Endothelial cell of umbilical vein (primary cell): ENCODE measurements at regions not wholly inside any gene's neighbourhood (a gene's known extent, or its start where the extent isn't known, plus 50 kb on each side); places are given as distances from the start of the nearest gene placed in this dataset.

Experiments
- BruUV-seq: library from RNA; stranded (reverse); fragments of 400-500 nt; replicated peaks from 2 replicates; lab custom pipeline; 2021; lab: Mats Ljungman, UMichigan
- CTCF ChIA-PET: fragments of 300-600, 350-600 bp; sonication (Branson Sonifier 250); formaldehyde crosslinking; loops from one replicate; lab custom pipeline; 2021; ENCODE audit warnings: antibody characterized with exemption, inconsistent platforms; lab: Charles Lee
- POLR2A ChIA-PET: fragments of 300-600, 350-600 bp; sonication (Branson Sonifier 250); formaldehyde crosslinking; loops from one replicate; lab custom pipeline; 2021; ENCODE audit warnings: antibody characterized with exemption, inconsistent platforms; lab: Charles Lee
- DNase-seq: peaks from one replicate; pipeline ENCODE4 v3.0.0-alpha.2; 2011; ENCODE audit warnings: low read depth, low spot score
- FAIRE-seq: peaks from 2 replicates; lab custom pipeline; 2011; peaks lifted over from hg19 to GRCh38; lab: Jason Lieb, UNC
- H2AFZ ChIP-seq: 2 replicates; pipeline ENCODE4 v1.6.0; 2012; ENCODE audit warnings: low read depth, low read length, control low read depth, inconsistent platforms
- H3K27ac ChIP-seq: 2 replicates; pipeline ENCODE4 v1.5.1; 2011; ENCODE audit warnings: low read depth, mild to moderate bottlenecking, control low read depth, low read length, moderate library complexity; ENCODE audit not compliant: insufficient read depth
- H3K27me3 ChIP-seq, 2 experiments: 2 replicates each; pipeline versions ENCODE4 v1.6.0 to v1.6.1; 2011; ENCODE audit warnings: low read length in 2 of 2, mixed read lengths in 1 of 2; ENCODE audit not compliant: control insufficient read depth in 2 of 2, insufficient read depth in 2 of 2
- H3K36me3 ChIP-seq, 2 experiments: 2 replicates in 1 of 2; 3 replicates in 1 of 2; pipeline ENCODE4 v1.5.1; 2011; ENCODE audit warnings: low read length in 2 of 2, mild to moderate bottlenecking in 1 of 2, moderate library complexity in 1 of 2; ENCODE audit not compliant: control insufficient read depth in 2 of 2, insufficient read depth in 2 of 2; ENCODE audit errors: extremely low read depth in 1 of 2
- H3K4me1 ChIP-seq: 3 replicates; pipeline ENCODE4 v1.5.1; 2011; ENCODE audit warnings: mild to moderate bottlenecking, low read length; ENCODE audit not compliant: control insufficient read depth, insufficient read depth; ENCODE audit errors: extremely low read depth
- H3K4me2 ChIP-seq: 2 replicates; pipeline ENCODE4 v1.6.1; 2011; ENCODE audit warnings: low read length, control low read depth, mixed read lengths; ENCODE audit not compliant: insufficient read depth
- H3K4me3 ChIP-seq, 3 experiments: fragments of 200-600 bp in 1 of 3; sonication (generic), shearing (Covaris generic) in 1 of 3; replicated peaks in 1 of 3; 2 replicates each; pipeline ENCODE4 v1.5.1; 2011 to 2016; ENCODE audit warnings: control low read depth in 3 of 3, low read length in 3 of 3, mild to moderate bottlenecking in 2 of 3, inconsistent platforms in 1 of 3, low read depth in 1 of 3, moderate library complexity in 1 of 3; ENCODE audit not compliant: insufficient read depth in 1 of 3
- H3K79me2 ChIP-seq: 2 replicates; pipeline ENCODE4 v1.6.0; 2012; ENCODE audit warnings: low read length, inconsistent platforms; ENCODE audit not compliant: control insufficient read depth, insufficient read depth
- H3K9ac ChIP-seq: replicated peaks from 2 replicates; pipeline ENCODE3; 2011; ENCODE audit warnings: low read length, control low read depth; ENCODE audit not compliant: insufficient read depth; ENCODE audit errors: extremely low read depth
- H3K9me1 ChIP-seq: replicated peaks from 3 replicates; pipeline ENCODE4 v1.6.0; 2011; ENCODE audit warnings: mild to moderate bottlenecking, low read length; ENCODE audit not compliant: control insufficient read depth, insufficient read depth; ENCODE audit errors: extremely low read depth
- H3K9me3 ChIP-seq: replicated peaks from 2 replicates; pipeline ENCODE4 v1.5.1; 2012; ENCODE audit warnings: low read length, inconsistent platforms; ENCODE audit not compliant: control insufficient read depth, insufficient read depth
- H4K20me1 ChIP-seq: replicated peaks from 2 replicates; pipeline ENCODE3; 2011; ENCODE audit warnings: mild to moderate bottlenecking, low read length; ENCODE audit not compliant: control insufficient read depth, insufficient read depth; ENCODE audit errors: extremely low read depth
- EZH2 ChIP-seq: IDR thresholded peaks from 2 replicates; pipeline ENCODE4 v1.6.1; 2012; ENCODE audit warnings: borderline replicate concordance, low read depth, mild to moderate bottlenecking, moderate library complexity, low read length, inconsistent platforms; ENCODE audit not compliant: severe bottlenecking
- FOS ChIP-seq: IDR thresholded peaks from 2 replicates; pipeline ENCODE4 v1.6.1; 2011; ENCODE audit warnings: mild to moderate bottlenecking, low read length, moderate library complexity, borderline replicate concordance; ENCODE audit not compliant: insufficient read depth
- GATA2 ChIP-seq: IDR thresholded peaks from 2 replicates; pipeline ENCODE4 v1.7.0; 2011; ENCODE audit warnings: low read depth, mild to moderate bottlenecking, moderate library complexity, mixed read lengths, low read length; ENCODE audit not compliant: insufficient read length, insufficient read depth
- JUN ChIP-seq: IDR thresholded peaks from 2 replicates; pipeline ENCODE4 v1.6.1; 2011; ENCODE audit warnings: borderline replicate concordance, low read depth; ENCODE audit not compliant: insufficient read length, insufficient read depth
- MYC ChIP-seq: IDR thresholded peaks from one replicate; pipeline ENCODE4 v1.6.1; 2011; ENCODE audit warnings: mild to moderate bottlenecking, low read depth, low read length
- POLR2A ChIP-seq: IDR thresholded peaks from 2 replicates; pipeline ENCODE4 v1.6.1; 2012; ENCODE audit warnings: low read depth, mild to moderate bottlenecking, control low read depth, low read length
- POLR2AphosphoS5 ChIP-seq: IDR thresholded peaks from 2 replicates; pipeline ENCODE4 v1.6.1; 2012; ENCODE audit warnings: low read depth, mild to moderate bottlenecking, control low read depth, low read length, moderate library complexity; ENCODE audit not compliant: insufficient read depth
- dilution Hi-C: fragments of 300-500 bp; cut with MboI; formaldehyde crosslinking; loops from one replicate; pipeline ENCODE4 v1.15.0; 2019; ENCODE audit warnings: low sequenced_read_pairs; ENCODE audit not compliant: extremely low pct_ligation_motif_present
- intact Hi-C: fragments of 100-400 bp; cut with micrococcal nuclease; formaldehyde crosslinking; loops from one replicate; pipeline ENCODE4 v1.10.0; 2022
- TF ChIP-seq, protein P1 (sequence below), 2 donors: IDR thresholded peaks; 1 replicate in 1 of 2; 2 replicates in 1 of 2; pipeline ENCODE4 v1.5.1; 2011; ENCODE audit warnings: low read length in 2 of 2, mild to moderate bottlenecking in 2 of 2, moderate library complexity in 2 of 2, control low read depth in 1 of 2, inconsistent platforms in 1 of 2, low read depth in 1 of 2; ENCODE audit not compliant: insufficient read depth in 1 of 2; ENCODE audit errors: extremely low read depth in 1 of 2
- TF ChIP-seq, protein P2 (sequence below): IDR thresholded peaks from 2 replicates; pipeline ENCODE4 v1.6.1; 2011; ENCODE audit not compliant: insufficient read depth, insufficient read length

DNA sequence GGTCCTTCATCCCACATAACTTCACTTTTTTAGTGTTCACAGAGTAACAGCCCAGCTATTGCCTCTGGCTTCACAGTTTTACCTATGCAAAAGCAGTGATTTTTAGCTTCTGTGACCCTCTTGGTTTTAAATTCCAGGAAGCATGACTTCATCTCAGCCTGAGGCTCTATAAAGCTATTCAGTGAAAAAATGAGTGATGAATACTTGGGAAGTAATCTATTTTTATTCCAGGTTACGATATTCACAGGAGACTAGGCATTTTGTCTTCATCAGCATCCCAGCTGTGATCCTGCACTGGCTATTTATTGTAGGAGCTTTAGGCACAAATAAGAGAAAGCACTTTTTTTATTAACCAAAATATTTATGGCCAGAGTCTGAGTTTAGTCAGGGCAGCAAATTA is 164.8 kb downstream of the SNAPC1 start:
- Histone ChIP-seq H3K9ac (no peak overlapping the region), H3K79me2 (no peaks in the 10 kb centered on the region), H2AFZ (no peak overlapping the region), H3K9me1 (no peaks in the 10 kb centered on the region), H3K4me1 (no peaks in the 10 kb centered on the region), H3K9me3 (no peaks in the 10 kb centered on the region), H3K4me3 (no peak overlapping the region), H3K36me3 (no peaks in the 10 kb centered on the region), H3K4me2 (no peak overlapping the region), H3K27me3 (peaks cover 7 to 25% of the 10 kb centered on the region in 2 experiments), H4K20me1 (no peaks in the 10 kb centered on the region), H3K27ac (no peak overlapping the region)
- ChIA-PET POLR2A (no interaction called here), CTCF (interaction anchor here (0.8 to 1.3 kb wide), 3 partner anchors 46 to 199 kb away, joined by 3 to 9 read pairs (median 3); no protein-coding TSS in a partner anchor)
- BruUV-seq = no TSS peak
- dilution Hi-C loops (no loop called here), intact Hi-C loops (loop anchor here (1.0 kb wide), 1 partner anchor 200 kb away; no protein-coding TSS in a partner anchor)
- no peak for TF ChIP-seq GATA2
- DNase-seq (no peak), FAIRE-seq (no peak)

DNA sequence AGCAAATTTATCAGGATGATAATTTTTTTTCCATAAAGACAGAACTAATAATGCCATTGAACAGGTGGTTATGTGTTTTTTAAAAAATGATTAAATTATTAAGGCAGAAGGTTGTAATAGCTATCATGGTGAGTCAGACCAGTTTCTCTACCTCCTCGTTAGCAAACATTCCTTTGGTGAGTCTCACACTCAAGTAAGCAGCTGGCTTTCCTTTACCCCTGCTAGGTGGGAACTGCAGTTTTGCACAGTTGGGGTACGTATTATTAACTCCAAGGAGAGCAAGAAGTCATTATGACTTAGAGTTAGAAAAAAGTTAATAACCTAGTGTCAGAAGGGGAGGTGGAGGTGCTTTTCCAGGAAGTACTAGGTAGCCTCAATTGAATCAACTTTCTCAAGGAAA is 165.3 kb downstream of the SNAPC1 start:
- dilution Hi-C loops = no loop called here
- H3K4me3 ChIP-seq = no peak overlapping the region
- FAIRE-seq (no peak), DNase-seq (no peak)
- CTCF ChIA-PET = interaction anchor here (0.8 to 1.3 kb wide), 3 partner anchors 45 to 199 kb away, joined by 3 to 9 read pairs (median 3); no protein-coding TSS in a partner anchor
- H3K9me1 ChIP-seq = no peaks in the 10 kb centered on the region
- TF ChIP-seq GATA2 = no peak
- TF ChIP-seq, protein P1, sequence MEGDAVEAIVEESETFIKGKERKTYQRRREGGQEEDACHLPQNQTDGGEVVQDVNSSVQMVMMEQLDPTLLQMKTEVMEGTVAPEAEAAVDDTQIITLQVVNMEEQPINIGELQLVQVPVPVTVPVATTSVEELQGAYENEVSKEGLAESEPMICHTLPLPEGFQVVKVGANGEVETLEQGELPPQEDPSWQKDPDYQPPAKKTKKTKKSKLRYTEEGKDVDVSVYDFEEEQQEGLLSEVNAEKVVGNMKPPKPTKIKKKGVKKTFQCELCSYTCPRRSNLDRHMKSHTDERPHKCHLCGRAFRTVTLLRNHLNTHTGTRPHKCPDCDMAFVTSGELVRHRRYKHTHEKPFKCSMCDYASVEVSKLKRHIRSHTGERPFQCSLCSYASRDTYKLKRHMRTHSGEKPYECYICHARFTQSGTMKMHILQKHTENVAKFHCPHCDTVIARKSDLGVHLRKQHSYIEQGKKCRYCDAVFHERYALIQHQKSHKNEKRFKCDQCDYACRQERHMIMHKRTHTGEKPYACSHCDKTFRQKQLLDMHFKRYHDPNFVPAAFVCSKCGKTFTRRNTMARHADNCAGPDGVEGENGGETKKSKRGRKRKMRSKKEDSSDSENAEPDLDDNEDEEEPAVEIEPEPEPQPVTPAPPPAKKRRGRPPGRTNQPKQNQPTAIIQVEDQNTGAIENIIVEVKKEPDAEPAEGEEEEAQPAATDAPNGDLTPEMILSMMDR (IDR thresholded peaks at IDR 0.05; ENCODE audit: extremely low read depth in 1 of 2, insufficient read depth in 1 of 2, low read depth in 1 of 2, low read length in 2 of 2) = no peak
- TF ChIP-seq FOS = no peak
- TF ChIP-seq POLR2A = no peak
- TF ChIP-seq, protein P2, sequence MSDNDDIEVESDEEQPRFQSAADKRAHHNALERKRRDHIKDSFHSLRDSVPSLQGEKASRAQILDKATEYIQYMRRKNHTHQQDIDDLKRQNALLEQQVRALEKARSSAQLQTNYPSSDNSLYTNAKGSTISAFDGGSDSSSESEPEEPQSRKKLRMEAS = no peak
- no peak for TF ChIP-seq JUN
- no peak for TF ChIP-seq EZH2
- no peak for TF ChIP-seq POLR2AphosphoS5
- no peak for TF ChIP-seq MYC
- no peaks in the 10 kb centered on the region for H3K36me3 ChIP-seq
- peaks cover 7 to 26% of the 10 kb centered on the region in 2 experiments for H3K27me3 ChIP-seq
- no peak overlapping the region for H3K9ac ChIP-seq
- no peak overlapping the region for H3K4me2 ChIP-seq
- BruUV-seq = no TSS peak
- H3K9me3 ChIP-seq = no peaks in the 10 kb centered on the region
- no peaks in the 10 kb centered on the region for H3K4me1 ChIP-seq
- no peaks in the 10 kb centered on the region for H3K79me2 ChIP-seq
- no peak overlapping the region for H3K27ac ChIP-seq
- no peak overlapping the region for H2AFZ ChIP-seq
- intact Hi-C loops = loop anchor here (1.0 kb wide), 1 partner anchor 200 kb away; no protein-coding TSS in a partner anchor
- no peaks in the 10 kb centered on the region for H4K20me1 ChIP-seq
- POLR2A ChIA-PET = no interaction called here
